ENCODE measurements at regions not wholly inside any gene's neighbourhood (a gene's known extent, or its start where the extent isn't known, plus 50 kb on each side); places are given as distances from the start of the nearest gene placed in this dataset.
"Not testable (repeated sequence)": the region's sequence is repeated elsewhere in the genome, so short reads cannot be mapped to it uniquely, and the experiment has no call there.

- no peak overlapping the region for H3K4me3 Mint-ChIP-seq
- H3K27me3 Mint-ChIP-seq, result peaks cover 3% of the 10 kb centered on the region
- no peaks in the 10 kb centered on the region for H3K9me3 Mint-ChIP-seq
- H3K4me1 Mint-ChIP-seq (ENCODE audit: low read depth), result peaks cover 41% of the 10 kb centered on the region
- peak overlapping the region; percentile 59 for H3K27ac Mint-ChIP-seq
- no peaks in the 10 kb centered on the region for H3K36me3 Mint-ChIP-seq (ENCODE audit: low read depth)
Observed at GRCh38 chr3:107453504-107453903, 69.3 kb upstream of the BBX start.

- Mint-ChIP-seq H3K4me3 (no peak overlapping the region), H3K27ac (no peak overlapping the region), H3K9me3 (no peaks in the 10 kb centered on the region), H3K27me3 (no peaks in the 10 kb centered on the region), H3K4me1 (ENCODE audit: low read depth) (peaks cover 34% of the 10 kb centered on the region), H3K36me3 (ENCODE audit: low read depth) (no peaks in the 10 kb centered on the region)
Observed at GRCh38 chr3:107455621-107456020, 67.1 kb upstream of the BBX start.

GRCh38 chr3:107456501-107456900 is 66.3 kb upstream of the BBX start:
- H3K36me3 Mint-ChIP-seq (ENCODE audit: low read depth), result no peaks in the 10 kb centered on the region
- H3K27ac Mint-ChIP-seq, result no peak overlapping the region
- H3K4me1 Mint-ChIP-seq (ENCODE audit: low read depth), result peaks cover 29% of the 10 kb centered on the region
- no peaks in the 10 kb centered on the region for H3K27me3 Mint-ChIP-seq
- H3K4me3 Mint-ChIP-seq, result no peak overlapping the region
- no peaks in the 10 kb centered on the region for H3K9me3 Mint-ChIP-seq

- H3K36me3 Mint-ChIP-seq (ENCODE audit: low read depth), result no peaks in the 10 kb centered on the region
- peaks cover 12% of the 10 kb centered on the region for H3K4me1 Mint-ChIP-seq (ENCODE audit: low read depth)
- H3K9me3 Mint-ChIP-seq, result no peaks in the 10 kb centered on the region
- H3K27me3 Mint-ChIP-seq, result no peaks in the 10 kb centered on the region
- no peak overlapping the region for H3K4me3 Mint-ChIP-seq
- no peak overlapping the region for H3K27ac Mint-ChIP-seq
Observed at GRCh38 chr3:107458871-107459270, 63.9 kb upstream of the BBX start.

GRCh38 chr3:107461721-107462120 is 61.0 kb upstream of the BBX start:
- Mint-ChIP-seq H3K4me3 (no peak overlapping the region), H3K27ac (no peak overlapping the region), H3K9me3 (no peaks in the 10 kb centered on the region), H3K4me1 (ENCODE audit: low read depth) (no peaks in the 10 kb centered on the region), H3K36me3 (ENCODE audit: low read depth) (no peaks in the 10 kb centered on the region), H3K27me3 (no peaks in the 10 kb centered on the region)

- no peaks in the 10 kb centered on the region for H3K4me1 Mint-ChIP-seq (ENCODE audit: low read depth)
- H3K4me3 Mint-ChIP-seq, result no peak overlapping the region
- H3K27ac Mint-ChIP-seq, result no peak overlapping the region
- H3K36me3 Mint-ChIP-seq (ENCODE audit: low read depth), result no peaks in the 10 kb centered on the region
- H3K27me3 Mint-ChIP-seq, result peaks cover 3% of the 10 kb centered on the region
- no peaks in the 10 kb centered on the region for H3K9me3 Mint-ChIP-seq
Observed at GRCh38 chr3:107464037-107464436, 58.7 kb upstream of the BBX start.

- H3K27ac Mint-ChIP-seq, result no peak overlapping the region
- no peaks in the 10 kb centered on the region for H3K9me3 Mint-ChIP-seq
- H3K4me1 Mint-ChIP-seq (ENCODE audit: low read depth), result no peaks in the 10 kb centered on the region
- H3K4me3 Mint-ChIP-seq, result no peak overlapping the region
- H3K36me3 Mint-ChIP-seq (ENCODE audit: low read depth), result no peaks in the 10 kb centered on the region
- H3K27me3 Mint-ChIP-seq, result peaks cover 10% of the 10 kb centered on the region
Observed at GRCh38 chr3:107465064-107465631, 57.6 kb upstream of the BBX start.

GRCh38 chr3:107468782-107469181 is 54.0 kb upstream of the BBX start:
- no peak overlapping the region for H3K27ac Mint-ChIP-seq

GRCh38 chr3:107470496-107470895 is 52.3 kb upstream of the BBX start:
- H3K27me3 Mint-ChIP-seq, result peaks cover 30% of the 10 kb centered on the region
- not testable (repeated sequence) for H3K4me1 Mint-ChIP-seq (ENCODE audit: low read depth); H3K36me3 Mint-ChIP-seq (ENCODE audit: low read depth)

More at GRCh38 chr3:107468782-107469181, 54.0 kb upstream of the BBX start:
- H3K27me3 Mint-ChIP-seq, result peaks cover 23% of the 10 kb centered on the region
- H3K4me1 Mint-ChIP-seq (ENCODE audit: low read depth), result no peaks in the 10 kb centered on the region
- peaks cover 15% of the 10 kb centered on the region for H3K9me3 Mint-ChIP-seq
- no peaks in the 10 kb centered on the region for H3K36me3 Mint-ChIP-seq (ENCODE audit: low read depth)
- no peak overlapping the region for H3K4me3 Mint-ChIP-seq

More at GRCh38 chr3:107470496-107470895, 52.3 kb upstream of the BBX start:
- H3K9me3 Mint-ChIP-seq, result peaks cover 15% of the 10 kb centered on the region
- not testable (repeated sequence) for H3K4me3 Mint-ChIP-seq, H3K27ac Mint-ChIP-seq

All from stimulated activated naive CD8-positive, alpha-beta T cell treated with anti-CD3 and anti-CD28 coated beads, Interleukin-15, Interleukin-2, amounts not matched to agents 100 ng/mL and 50 ng/mL, for 24 hours (primary cell).